ENCODE measurements at regions not wholly inside any gene's neighbourhood (a gene's known extent, or its start where the extent isn't known, plus 50 kb on each side); places are given as distances from the start of the nearest gene placed in this dataset.

DNA sequence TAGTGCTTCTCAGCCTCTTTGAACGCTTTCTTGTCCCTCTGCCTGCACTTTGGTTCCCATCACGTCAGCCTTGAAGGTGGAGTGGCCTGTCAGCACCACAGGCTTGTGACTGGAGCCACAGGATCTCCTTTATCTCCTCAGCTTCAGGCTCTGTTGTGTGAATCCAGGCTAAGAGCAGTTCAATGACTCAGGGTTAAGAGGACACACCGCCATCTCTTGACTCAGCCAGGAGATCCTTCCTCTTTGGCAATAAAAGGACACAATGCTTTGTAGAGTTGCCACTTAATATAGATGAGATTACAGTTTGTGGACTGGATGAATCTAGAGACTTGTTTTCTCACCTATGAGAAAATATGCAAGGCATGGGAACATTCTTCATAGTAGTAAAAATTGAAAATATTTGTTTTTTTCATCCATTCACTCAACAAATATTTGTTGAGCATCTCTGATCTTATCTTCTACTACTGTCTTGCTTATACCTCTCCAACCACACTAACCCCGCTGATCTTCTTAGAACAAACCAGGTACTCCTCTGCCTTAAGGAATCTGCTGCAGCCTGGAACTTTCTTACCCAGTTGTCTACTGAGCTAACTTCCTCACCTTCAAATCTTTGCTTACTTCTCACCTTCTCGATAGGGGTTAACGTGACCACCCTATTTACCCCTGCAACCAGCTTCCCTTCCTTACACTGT, 62.3 kb downstream of the UCHL1 start:
- Histone ChIP-seq H3K9me3 (ENCODE audit: control insufficient read depth, low read length) (no peaks in the 10 kb centered on the region), H3K36me3 (ENCODE audit: control insufficient read depth, insufficient read depth, low read length) (no peaks in the 10 kb centered on the region), H3K27me3 (ENCODE audit: control insufficient read depth, insufficient read depth, low read length, poor library complexity, severe bottlenecking) (no peaks in the 10 kb centered on the region), H3K4me3 (ENCODE audit: insufficient read depth, low read depth, low read length) (no peak overlapping the region), H3K4me1 (ENCODE audit: control insufficient read depth, insufficient read depth, low read length) (no peaks in the 10 kb centered on the region), H3K27ac (ENCODE audit: insufficient read depth, low read depth, low read length, poor library complexity, severe bottlenecking) (no peak overlapping the region)
- 94 to 96% methylated on average over 6 of the region's 6 CpGs for whole genome bisulfite sequencing, 2 experiments

- WGBS, 2 experiments, result 94 to 95% methylated on average over 5 of the region's 5 CpGs
- H3K4me1 ChIP-seq (ENCODE audit: control insufficient read depth, insufficient read depth, low read length), result no peaks in the 10 kb centered on the region
- H3K27ac ChIP-seq (ENCODE audit: insufficient read depth, low read depth, low read length, poor library complexity, severe bottlenecking), result no peak overlapping the region
- no peaks in the 10 kb centered on the region for H3K36me3 ChIP-seq (ENCODE audit: control insufficient read depth, insufficient read depth, low read length)
- H3K27me3 ChIP-seq (ENCODE audit: control insufficient read depth, insufficient read depth, low read length, poor library complexity, severe bottlenecking), result no peaks in the 10 kb centered on the region
- no peaks in the 10 kb centered on the region for H3K9me3 ChIP-seq (ENCODE audit: control insufficient read depth, low read length)
- H3K4me3 ChIP-seq (ENCODE audit: insufficient read depth, low read depth, low read length), result no peak overlapping the region
These were observed 62.8 kb downstream of the UCHL1 start for GRCh38 chr4:41319553-41319952.

- H3K9me3 ChIP-seq (ENCODE audit: control insufficient read depth, low read length), result no peaks in the 10 kb centered on the region
- H3K4me1 ChIP-seq (ENCODE audit: control insufficient read depth, insufficient read depth, low read length), result peaks cover 1% of the 10 kb centered on the region
- no peak overlapping the region for H3K4me3 ChIP-seq (ENCODE audit: insufficient read depth, low read depth, low read length)
- H3K27me3 ChIP-seq (ENCODE audit: control insufficient read depth, insufficient read depth, low read length, poor library complexity, severe bottlenecking), result no peaks in the 10 kb centered on the region
- no peaks in the 10 kb centered on the region for H3K36me3 ChIP-seq (ENCODE audit: control insufficient read depth, insufficient read depth, low read length)
- WGBS, 2 experiments, result 87 to 96% methylated on average over 1 of the region's 1 CpG
- H3K27ac ChIP-seq (ENCODE audit: insufficient read depth, low read depth, low read length, poor library complexity, severe bottlenecking), result no peak overlapping the region
These were observed 63.5 kb downstream of the UCHL1 start for GRCh38 chr4:41320278-41320677.

GRCh38 chr4:41320786-41321185, 64.1 kb downstream of the UCHL1 start:
- Histone ChIP-seq H3K9me3 (ENCODE audit: control insufficient read depth, low read length) (no peaks in the 10 kb centered on the region), H3K36me3 (ENCODE audit: control insufficient read depth, insufficient read depth, low read length) (no peaks in the 10 kb centered on the region), H3K27me3 (ENCODE audit: control insufficient read depth, insufficient read depth, low read length, poor library complexity, severe bottlenecking) (no peaks in the 10 kb centered on the region), H3K4me3 (ENCODE audit: insufficient read depth, low read depth, low read length) (no peak overlapping the region), H3K4me1 (ENCODE audit: control insufficient read depth, insufficient read depth, low read length) (peaks cover 6% of the 10 kb centered on the region), H3K27ac (ENCODE audit: insufficient read depth, low read depth, low read length, poor library complexity, severe bottlenecking) (no peak overlapping the region)
- 92 to 96% methylated on average over 1 of the region's 1 CpG for WGBS, 2 experiments

DNA sequence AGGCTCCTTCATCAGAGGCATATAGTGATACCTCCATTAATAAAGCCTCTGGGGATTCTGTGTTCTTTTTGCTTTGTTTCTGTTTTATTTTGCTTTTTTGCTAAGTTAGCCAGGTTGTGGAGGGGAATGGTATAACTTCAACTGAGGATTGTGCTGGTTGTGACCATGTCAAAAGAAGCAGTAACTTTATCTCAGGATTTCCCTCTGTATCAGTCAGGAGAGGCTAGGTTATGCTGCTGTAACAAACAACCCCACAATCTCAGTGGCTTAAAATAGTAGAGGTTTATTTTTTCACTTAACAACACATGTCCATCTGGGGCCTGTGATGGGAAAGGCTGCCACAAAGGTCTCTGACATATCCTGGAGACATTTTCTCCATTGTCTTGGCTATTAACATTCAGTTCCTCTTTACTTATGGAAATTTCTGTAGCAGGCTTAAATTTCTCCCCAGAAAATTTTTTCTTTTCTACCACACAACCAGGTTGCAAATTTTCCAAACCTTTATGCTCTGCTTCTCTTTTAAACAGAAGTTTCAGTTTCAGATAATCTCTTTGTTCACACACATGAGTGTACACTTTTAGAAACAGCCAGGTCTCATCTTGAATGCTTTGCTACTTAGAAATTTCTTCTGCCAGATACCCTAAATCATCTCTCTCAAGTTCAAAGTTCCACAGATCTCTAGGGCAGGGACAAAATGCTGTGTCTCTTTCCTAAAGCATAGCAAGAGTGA, 64.7 kb downstream of the UCHL1 start:
- no peaks in the 10 kb centered on the region for H3K27me3 ChIP-seq (ENCODE audit: control insufficient read depth, insufficient read depth, low read length, poor library complexity, severe bottlenecking)

DNA sequence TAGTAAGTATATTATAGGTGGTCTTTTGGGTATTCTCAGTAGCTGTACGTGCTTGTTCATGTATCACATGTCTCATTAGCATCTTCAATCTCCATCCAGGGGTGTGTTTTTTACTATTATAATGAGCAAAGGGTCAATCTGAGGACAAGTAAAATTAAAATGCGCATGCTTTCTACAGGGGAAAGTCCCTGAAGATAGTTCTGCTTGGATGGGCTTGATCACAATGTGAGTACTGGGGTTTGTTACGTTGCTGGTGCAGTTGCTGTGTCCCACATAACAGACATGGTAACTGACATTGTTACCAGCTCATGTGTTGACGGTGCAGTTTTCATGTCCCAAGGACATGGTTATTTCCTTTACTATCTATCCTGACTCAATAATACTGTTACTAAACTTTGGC, 65.9 kb downstream of the UCHL1 start:
- Histone ChIP-seq H3K27me3 (ENCODE audit: control insufficient read depth, insufficient read depth, low read length, poor library complexity, severe bottlenecking) (no peaks in the 10 kb centered on the region), H3K4me3 (ENCODE audit: insufficient read depth, low read depth, low read length) (no peak overlapping the region), H3K36me3 (ENCODE audit: control insufficient read depth, insufficient read depth, low read length) (no peaks in the 10 kb centered on the region), H3K4me1 (ENCODE audit: control insufficient read depth, insufficient read depth, low read length) (peaks cover 8% of the 10 kb centered on the region), H3K27ac (ENCODE audit: insufficient read depth, low read depth, low read length, poor library complexity, severe bottlenecking) (no peak overlapping the region), H3K9me3 (ENCODE audit: control insufficient read depth, low read length) (no peaks in the 10 kb centered on the region)
- WGBS, 2 experiments, result 86 to 98% methylated on average over 3 to 4 of the region's 4 CpGs

More for the DNA sequence above, 64.7 kb downstream of the UCHL1 start:
- H3K27ac ChIP-seq (ENCODE audit: insufficient read depth, low read depth, low read length, poor library complexity, severe bottlenecking), result no peak overlapping the region
- H3K36me3 ChIP-seq (ENCODE audit: control insufficient read depth, insufficient read depth, low read length), result no peaks in the 10 kb centered on the region
- no peaks in the 10 kb centered on the region for H3K9me3 ChIP-seq (ENCODE audit: control insufficient read depth, low read length)
- no peak overlapping the region for H3K4me3 ChIP-seq (ENCODE audit: insufficient read depth, low read depth, low read length)
- peaks cover 8% of the 10 kb centered on the region for H3K4me1 ChIP-seq (ENCODE audit: control insufficient read depth, insufficient read depth, low read length)

DNA sequence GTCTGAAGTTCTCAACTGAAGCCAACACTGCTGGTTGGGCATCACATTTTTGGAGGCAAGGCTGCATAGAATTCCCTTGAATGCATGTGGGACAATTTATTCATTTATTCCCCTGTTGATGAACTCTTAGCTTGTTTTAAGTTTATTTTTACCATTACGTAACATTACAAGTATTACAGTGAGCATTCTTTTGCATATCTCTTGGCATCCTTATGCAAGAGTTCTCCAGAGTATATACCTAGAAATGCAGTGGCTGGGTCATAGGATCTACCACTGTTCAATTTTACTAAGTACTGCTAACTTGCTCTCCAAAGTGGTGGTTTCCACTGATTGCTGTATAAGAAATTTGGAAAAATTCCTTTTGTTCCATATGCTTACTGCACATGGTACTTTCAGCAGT, 66.5 kb downstream of the UCHL1 start:
- Histone ChIP-seq H3K9me3 (ENCODE audit: control insufficient read depth, low read length) (no peaks in the 10 kb centered on the region), H3K4me3 (ENCODE audit: insufficient read depth, low read depth, low read length) (no peak overlapping the region), H3K4me1 (ENCODE audit: control insufficient read depth, insufficient read depth, low read length) (peaks cover 8% of the 10 kb centered on the region), H3K27ac (ENCODE audit: insufficient read depth, low read depth, low read length, poor library complexity, severe bottlenecking) (no peak overlapping the region), H3K27me3 (ENCODE audit: control insufficient read depth, insufficient read depth, low read length, poor library complexity, severe bottlenecking) (no peaks in the 10 kb centered on the region), H3K36me3 (ENCODE audit: control insufficient read depth, insufficient read depth, low read length) (no peaks in the 10 kb centered on the region)
- 93 to 100% methylated on average over 1 of the region's 1 CpG for WGBS, 2 experiments

- no peak overlapping the region for H3K27ac ChIP-seq (ENCODE audit: insufficient read depth, low read depth, low read length, poor library complexity, severe bottlenecking)
- H3K9me3 ChIP-seq (ENCODE audit: control insufficient read depth, low read length), result no peaks in the 10 kb centered on the region
- WGBS, 2 experiments, result 95 to 98% methylated on average over 2 of the region's 2 CpGs
- no peaks in the 10 kb centered on the region for H3K27me3 ChIP-seq (ENCODE audit: control insufficient read depth, insufficient read depth, low read length, poor library complexity, severe bottlenecking)
- H3K4me1 ChIP-seq (ENCODE audit: control insufficient read depth, insufficient read depth, low read length), result peaks cover 8% of the 10 kb centered on the region
- H3K4me3 ChIP-seq (ENCODE audit: insufficient read depth, low read depth, low read length), result no peak overlapping the region
- no peaks in the 10 kb centered on the region for H3K36me3 ChIP-seq (ENCODE audit: control insufficient read depth, insufficient read depth, low read length)
These were observed 67.0 kb downstream of the UCHL1 start for GRCh38 chr4:41323706-41324105.

GRCh38 chr4:41324861-41325260, 68.1 kb downstream of the UCHL1 start:
- 92 to 99% methylated on average over 6 of the region's 6 CpGs for WGBS, 2 experiments
- Histone ChIP-seq H3K36me3 (ENCODE audit: control insufficient read depth, insufficient read depth, low read length) (no peaks in the 10 kb centered on the region), H3K27ac (ENCODE audit: insufficient read depth, low read depth, low read length, poor library complexity, severe bottlenecking) (no peak overlapping the region)

DNA sequence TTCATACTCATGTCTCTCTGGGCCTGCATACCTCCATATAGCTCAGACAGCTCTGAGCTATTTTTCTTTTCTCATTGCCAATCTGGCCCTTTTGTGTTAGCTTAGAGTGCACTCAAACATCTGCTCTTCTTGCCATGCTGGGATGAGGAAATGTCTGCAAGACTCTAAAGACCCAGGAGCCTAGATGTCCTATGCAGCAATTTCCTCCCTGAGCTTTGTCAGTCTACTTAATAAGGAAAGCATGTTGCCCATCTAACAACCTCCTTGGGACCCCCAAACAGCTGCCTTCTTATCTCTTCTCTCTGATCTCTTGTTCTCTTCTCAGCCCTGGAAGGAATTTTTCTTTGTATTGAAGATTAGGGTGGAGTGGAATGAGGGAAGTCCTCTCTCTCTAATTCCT, 69.2 kb downstream of the UCHL1 start:
- Histone ChIP-seq H3K9me3 (ENCODE audit: control insufficient read depth, low read length) (no peaks in the 10 kb centered on the region), H3K27me3 (ENCODE audit: control insufficient read depth, insufficient read depth, low read length, poor library complexity, severe bottlenecking) (no peaks in the 10 kb centered on the region), H3K4me3 (ENCODE audit: insufficient read depth, low read depth, low read length) (no peak overlapping the region), H3K27ac (ENCODE audit: insufficient read depth, low read depth, low read length, poor library complexity, severe bottlenecking) (no peak overlapping the region), H3K36me3 (ENCODE audit: control insufficient read depth, insufficient read depth, low read length) (no peaks in the 10 kb centered on the region), H3K4me1 (ENCODE audit: control insufficient read depth, insufficient read depth, low read length) (peaks cover 8% of the 10 kb centered on the region)

More at GRCh38 chr4:41324861-41325260, 68.1 kb downstream of the UCHL1 start:
- Histone ChIP-seq H3K9me3 (ENCODE audit: control insufficient read depth, low read length) (no peaks in the 10 kb centered on the region), H3K4me3 (ENCODE audit: insufficient read depth, low read depth, low read length) (no peak overlapping the region), H3K4me1 (ENCODE audit: control insufficient read depth, insufficient read depth, low read length) (peaks cover 8% of the 10 kb centered on the region), H3K27me3 (ENCODE audit: control insufficient read depth, insufficient read depth, low read length, poor library complexity, severe bottlenecking) (no peaks in the 10 kb centered on the region)
